WTC11 (cell line): ENCODE measurements at regions not wholly inside any gene's neighbourhood (a gene's known extent, or its start where the extent isn't known, plus 50 kb on each side); places are given as distances from the start of the nearest gene placed in this dataset.

Source experiments
- ATAC-seq: fragments of 200-7000 bp; cut with Tn5 transposase; 2 replicates; pipeline ENCODE4 v1.10.0; 2021; ENCODE audit warnings: mild to moderate bottlenecking, moderate library complexity
- CTCF ChIA-PET: fragments of 300-600 bp; sonication (Branson Sonifier 250); formaldehyde crosslinking; loops from one replicate; lab custom pipeline; 2021; ENCODE audit warnings: antibody characterized with exemption; lab: Charles Lee
- POLR2A ChIA-PET: fragments of 350-600 bp; sonication (Branson Sonifier 250); formaldehyde crosslinking; loops from one replicate; lab custom pipeline; 2021; ENCODE audit warnings: antibody characterized with exemption; lab: Charles Lee
- DNase-seq: peaks from one replicate; pipeline ENCODE4 v3.0.0; 2021; ENCODE audit warnings: low spot score
- H3K27ac Mint-ChIP-seq: 2 replicates; pipeline ENCODE4 v1.8.0; 2021; ENCODE audit warnings: mixed read lengths
- H3K27me3 Mint-ChIP-seq: 2 replicates; pipeline ENCODE4 v1.8.0; 2021; ENCODE audit warnings: low read depth, mild to moderate bottlenecking, moderate library complexity, mixed read lengths
- H3K36me3 Mint-ChIP-seq: 2 replicates; pipeline ENCODE4 v1.8.0; 2021; ENCODE audit warnings: mixed read lengths
- H3K4me1 Mint-ChIP-seq: 2 replicates; pipeline ENCODE4 v1.8.0; 2022; ENCODE audit warnings: mixed read lengths
- H3K4me3 Mint-ChIP-seq: 2 replicates; pipeline ENCODE4 v1.8.0; 2021; ENCODE audit warnings: mild to moderate bottlenecking, moderate library complexity, mixed read lengths
- H3K9me3 Mint-ChIP-seq: 2 replicates; pipeline ENCODE4 v1.8.0; 2021; ENCODE audit warnings: mixed read lengths
- ATF3 ChIP-seq: sonication (generic); formaldehyde crosslinking; conservative IDR thresholded peaks from 2 replicates; pipeline ENCODE4 v1.8.1; 2022; ENCODE audit warnings: mild to moderate bottlenecking, missing genetic modification reagents
- EMX1 ChIP-seq: fragments of 250-450 bp; sonication (Bioruptor Pico); IDR thresholded peaks from 2 replicates; pipeline ENCODE4 v1.8.0; 2021; ENCODE audit warnings: mild to moderate bottlenecking
- ERG ChIP-seq: fragments of 250-450 bp; sonication (Bioruptor Pico); IDR thresholded peaks from 2 replicates; pipeline ENCODE4 v1.8.0; 2021; ENCODE audit warnings: mild to moderate bottlenecking
- FOXJ3 ChIP-seq: sonication (generic); formaldehyde crosslinking; IDR thresholded peaks from 2 replicates; pipeline ENCODE4 v1.9.0; 2021; ENCODE audit warnings: missing genetic modification reagents, mild to moderate bottlenecking, borderline replicate concordance
- FOXP1 ChIP-seq: sonication (generic); formaldehyde crosslinking; IDR thresholded peaks from 2 replicates; pipeline ENCODE4 v1.8.0; 2022; ENCODE audit warnings: missing genetic modification reagents, mild to moderate bottlenecking, moderate library complexity, borderline replicate concordance
- HMGA2 ChIP-seq: fragments of 250-450 bp; sonication (Bioruptor Pico); IDR thresholded peaks from 2 replicates; pipeline ENCODE4 v1.4.0; 2021; ENCODE audit warnings: mild to moderate bottlenecking, moderate library complexity
- JUN ChIP-seq: sonication (generic); formaldehyde crosslinking; IDR thresholded peaks from 2 replicates; pipeline ENCODE4 v1.8.0; 2023; ENCODE audit warnings: mild to moderate bottlenecking, missing genetic modification reagents
- NFATC4 ChIP-seq: fragments of 250-450 bp; sonication (Bioruptor Pico); IDR thresholded peaks from 2 replicates; pipeline ENCODE4 v1.9.0; 2021; ENCODE audit warnings: mild to moderate bottlenecking
- NR3C1 ChIP-seq: sonication (generic); formaldehyde crosslinking; conservative IDR thresholded peaks from 2 replicates; pipeline ENCODE4 v1.8.1; 2023; ENCODE audit warnings: low read depth, mild to moderate bottlenecking, missing genetic modification reagents
- PREB ChIP-seq: sonication (generic); formaldehyde crosslinking; IDR thresholded peaks from 2 replicates; pipeline ENCODE4 v1.8.1; 2022; ENCODE audit warnings: mild to moderate bottlenecking, missing genetic modification reagents, moderate library complexity, borderline replicate concordance
- PRRX2 ChIP-seq: fragments of 250-450 bp; sonication (Bioruptor Pico); IDR thresholded peaks from 2 replicates; pipeline ENCODE4 v1.8.0; 2021; ENCODE audit warnings: mild to moderate bottlenecking
- SMAD4 ChIP-seq: sonication (generic); formaldehyde crosslinking; IDR thresholded peaks from 2 replicates; pipeline ENCODE4 v1.8.0; 2022; ENCODE audit warnings: mild to moderate bottlenecking, missing genetic modification reagents
- USF2 ChIP-seq: sonication (generic); formaldehyde crosslinking; IDR thresholded peaks from 2 replicates; pipeline ENCODE4 v1.8.1; 2023; ENCODE audit warnings: mild to moderate bottlenecking, missing genetic modification reagents, moderate library complexity
- ZNF232 ChIP-seq: sonication (generic); formaldehyde crosslinking; IDR thresholded peaks from 2 replicates; pipeline ENCODE4 v1.8.0; 2022; ENCODE audit warnings: mild to moderate bottlenecking, missing genetic modification reagents
- ZNF263 ChIP-seq: sonication (generic); formaldehyde crosslinking; IDR thresholded peaks from 2 replicates; pipeline ENCODE4 v1.8.1; 2022; ENCODE audit warnings: low read depth, mild to moderate bottlenecking, moderate library complexity, missing genetic modification reagents
- ZNF281 ChIP-seq: sonication (generic); formaldehyde crosslinking; IDR thresholded peaks from 2 replicates; pipeline ENCODE4 v1.8.0; 2023; ENCODE audit warnings: mild to moderate bottlenecking, missing genetic modification reagents
- ZNF396 ChIP-seq: fragments of 250-450 bp; sonication (Bioruptor Pico); IDR thresholded peaks from 2 replicates; pipeline ENCODE4 v1.8.0; 2021; ENCODE audit warnings: mild to moderate bottlenecking, moderate library complexity, borderline replicate concordance
- ZNF416 ChIP-seq: fragments of 250-450 bp; sonication (Bioruptor Pico); IDR thresholded peaks from 2 replicates; pipeline ENCODE4 v1.9.0; 2021; ENCODE audit warnings: mild to moderate bottlenecking, inconsistent platforms

GRCh38 chr2:240339411-240340360, 95.8 kb upstream of the GPC1 start (continued):
- TF ChIP-seq USF2 (CRISPR knock-in tag) = no peak

GRCh38 chr2:240340361-240340761, 95.1 kb upstream of the GPC1 start:
- H3K4me3 Mint-ChIP-seq = no peak overlapping the region
- ChIA-PET POLR2A (no interaction called here), CTCF (no interaction called here)
- no peaks in the 10 kb centered on the region for H3K4me1 Mint-ChIP-seq
- DNase-seq (no peak), ATAC-seq (no peak)
- H3K36me3 Mint-ChIP-seq = no peaks in the 10 kb centered on the region; the same call in 1 of the 2 replicates
- H3K27me3 Mint-ChIP-seq = no peaks in the 10 kb centered on the region; the same call in 1 of the 2 replicates
- peaks cover 37% of the 10 kb centered on the region for H3K9me3 Mint-ChIP-seq
- no peak for TF ChIP-seq PRRX2 (CRISPR knock-in tag)
- no peak for TF ChIP-seq NR3C1
- TF ChIP-seq, all 79 proteins: peak for 0
- no peak overlapping the region for H3K27ac Mint-ChIP-seq

- no peaks in the 10 kb centered on the region for H3K4me1 Mint-ChIP-seq
- no peak overlapping the region for H3K4me3 Mint-ChIP-seq
- no peak for ATAC-seq
- CTCF ChIA-PET = no interaction called here
- POLR2A ChIA-PET = no interaction called here
- H3K9me3 Mint-ChIP-seq = peaks cover 42% of the 10 kb centered on the region
- TF ChIP-seq ERG (CRISPR knock-in tag) = no peak
- TF ChIP-seq SMAD4 (CRISPR knock-in tag) = no peak
- no peak for TF ChIP-seq NFATC4 (CRISPR knock-in tag)
- no peak for TF ChIP-seq ATF3
- TF ChIP-seq HMGA2 (CRISPR knock-in tag) = no peak
- TF ChIP-seq ZNF263 (CRISPR knock-in tag) = no peak
- TF ChIP-seq ZNF232 (CRISPR knock-in tag) = no peak
- TF ChIP-seq ZNF416 (CRISPR knock-in tag) = no peak
- no peak for TF ChIP-seq EMX1 (CRISPR knock-in tag)
- no peak for TF ChIP-seq ZNF396 (CRISPR knock-in tag)
- no peak for TF ChIP-seq FOXP1 (CRISPR knock-in tag)
- H3K27ac Mint-ChIP-seq = no peak overlapping the region
- no peaks in the 10 kb centered on the region; the same call in 1 of the 2 replicates for H3K36me3 Mint-ChIP-seq
- no peak for DNase-seq
- H3K27me3 Mint-ChIP-seq = no peaks in the 10 kb centered on the region; the same call in 1 of the 2 replicates
Measured at GRCh38 chr2:240341064-240341463, 94.4 kb upstream of the GPC1 start.

GRCh38 chr2:240343548-240343947, 91.9 kb upstream of the GPC1 start:
- DNase-seq (no peak), ATAC-seq (no peak)
- TF ChIP-seq JUN (CRISPR knock-in tag) (no peak), ZNF281 (no peak), PREB (CRISPR knock-in tag) (no peak), FOXJ3 (no peak)
- ChIA-PET POLR2A (no interaction called here), CTCF (interaction anchor here (1.4 kb wide), 1 partner anchor 111 kb away, joined by 6 read pairs; no protein-coding TSS in a partner anchor)
- no peaks in the 10 kb centered on the region for H3K27me3 Mint-ChIP-seq
- peaks cover 35% of the 10 kb centered on the region for H3K9me3 Mint-ChIP-seq
- H3K27ac Mint-ChIP-seq = no peak overlapping the region
- no peaks in the 10 kb centered on the region; the same call in 1 of the 2 replicates for H3K36me3 Mint-ChIP-seq
- no peaks in the 10 kb centered on the region for H3K4me1 Mint-ChIP-seq
- no peak overlapping the region for H3K4me3 Mint-ChIP-seq
